Mesendoderm (in vitro differentiated cells): ENCODE measurements at regions not wholly inside any gene's neighbourhood (a gene's known extent, or its start where the extent isn't known, plus 50 kb on each side); places are given as distances from the start of the nearest gene placed in this dataset.

Experiments used
- DNase-seq: peaks from one replicate; pipeline ENCODE4 v3.0.0; 2013
- H2AK5ac ChIP-seq: 2 replicates; pipeline ENCODE4 v1.6.1; 2013; ENCODE audit warnings: low read length, inconsistent platforms
- H2BK120ac ChIP-seq: 2 replicates; pipeline ENCODE4 v1.6.1; 2013; ENCODE audit warnings: low read depth, mild to moderate bottlenecking, low read length, moderate library complexity, mixed read lengths
- H2BK15ac ChIP-seq: replicated peaks from 2 replicates; pipeline ENCODE4 v1.6.1; 2013; ENCODE audit warnings: low read depth, mild to moderate bottlenecking, moderate library complexity
- H2BK5ac ChIP-seq: 2 replicates; pipeline ENCODE4 v1.6.1; 2013; ENCODE audit warnings: low read length, inconsistent platforms
- H3K18ac ChIP-seq: 2 replicates; pipeline ENCODE4 v1.6.1; 2013; ENCODE audit warnings: mild to moderate bottlenecking, low read length, mixed read lengths
- H3K23ac ChIP-seq: one replicate; pipeline ENCODE4 v1.6.1; 2013; ENCODE audit warnings: low read length
- H3K27ac ChIP-seq: 2 replicates; pipeline ENCODE4 v1.5.1; 2013; ENCODE audit warnings: low read depth, mild to moderate bottlenecking, inconsistent platforms, low read length, moderate library complexity
- H3K27me3 ChIP-seq: 2 replicates; pipeline ENCODE4 v1.6.1; 2013; ENCODE audit warnings: low read length, control low read depth, mild to moderate bottlenecking, inconsistent platforms; ENCODE audit not compliant: insufficient read depth, poor library complexity
- H3K36me3 ChIP-seq: 2 replicates; pipeline ENCODE4 v1.6.1; 2013; ENCODE audit warnings: low read length, inconsistent platforms; ENCODE audit not compliant: control insufficient read depth, insufficient read depth
- H3K4ac ChIP-seq: one replicate; pipeline ENCODE4 v1.6.1; 2013; ENCODE audit warnings: low read depth, mild to moderate bottlenecking, low read length, moderate library complexity
- H3K4me1 ChIP-seq: 2 replicates; pipeline ENCODE4 v1.6.1; 2013; ENCODE audit warnings: low read depth, low read length, inconsistent platforms; ENCODE audit not compliant: control insufficient read depth
- H3K4me2 ChIP-seq: 2 replicates; pipeline ENCODE4 v1.6.1; 2013; ENCODE audit warnings: low read length
- H3K4me3 ChIP-seq: 2 replicates; pipeline ENCODE4 v1.5.1; 2013; ENCODE audit warnings: mild to moderate bottlenecking, low read length
- H3K56ac ChIP-seq: one replicate; pipeline ENCODE4 v1.6.1; 2013; ENCODE audit warnings: low read length
- H3K79me1 ChIP-seq: 2 replicates; pipeline ENCODE4 v1.6.1; 2013; ENCODE audit warnings: low read length, inconsistent platforms
- H3K79me2 ChIP-seq: 2 replicates; pipeline ENCODE4 v1.6.1; 2013; ENCODE audit warnings: mild to moderate bottlenecking, low read length; ENCODE audit not compliant: control insufficient read depth, insufficient read depth
- H3K9ac ChIP-seq: 2 replicates; pipeline ENCODE4 v1.6.1; 2013; ENCODE audit warnings: low read length, inconsistent platforms
- H4K5ac ChIP-seq: one replicate; pipeline ENCODE4 v1.6.1; 2013; ENCODE audit warnings: low read length
- H4K8ac ChIP-seq: one replicate; pipeline ENCODE4 v1.6.1; 2013; ENCODE audit warnings: low read depth, mild to moderate bottlenecking, control low read depth, low read length, moderate library complexity
- WGBS: extraction: QIAGEN DNeasy Blood & Tissue Kit; methylation state at CpG from one replicate; pipeline ENCODE4 v1.1.7; 2013; ENCODE audit warnings: low lambda C conversion rate, missing lambda C conversion rate; ENCODE audit not compliant: insufficient coverage; ENCODE audit errors: extremely low coverage; 5-methylcytosine and 5-hydroxymethylcytosine counted together

GRCh38 chr5:143955141-143955540, 143.2 kb downstream of the HMHB1 start:
- Histone ChIP-seq H3K27ac (no peak overlapping the region), H3K23ac (no peak overlapping the region), H2BK5ac (no peak overlapping the region), H3K4ac (no peak overlapping the region), H3K36me3 (no peaks in the 10 kb centered on the region), H3K79me1 (no peaks in the 10 kb centered on the region), H2BK15ac (no peak overlapping the region), H3K27me3 (no peaks in the 10 kb centered on the region), H2BK120ac (no peak overlapping the region), H4K5ac (no peak overlapping the region), H2AK5ac (no peak overlapping the region), H3K18ac (peak overlapping the region; percentile 60), H3K4me1 (no peaks in the 10 kb centered on the region), H3K9ac (no peak overlapping the region), H3K79me2 (no peaks in the 10 kb centered on the region), H4K8ac (peak overlapping the region; percentile 13), H3K4me3 (no peak overlapping the region), H3K4me2 (no peak overlapping the region), H3K56ac (no peak overlapping the region)
- WGBS, result no CpG with 5 or more reads among the region's 2 CpGs
- DNase-seq, result no peak

- H3K23ac ChIP-seq, result no peak overlapping the region
- peak; percentile 19 for DNase-seq
- H3K27ac ChIP-seq, result no peak overlapping the region
- H2BK15ac ChIP-seq, result no peak overlapping the region
- no peak overlapping the region for H3K4me3 ChIP-seq
- H4K8ac ChIP-seq, result no peak overlapping the region
- no peak overlapping the region for H4K5ac ChIP-seq
- no peaks in the 10 kb centered on the region for H3K79me1 ChIP-seq
- H3K27me3 ChIP-seq, result no peaks in the 10 kb centered on the region
- H3K9ac ChIP-seq, result no peak overlapping the region
- H2BK5ac ChIP-seq, result no peak overlapping the region
- no CpG with 5 or more reads among the region's 1 CpG for whole genome bisulfite sequencing
- H3K18ac ChIP-seq, result no peak overlapping the region
- H2BK120ac ChIP-seq, result no peak overlapping the region
- H2AK5ac ChIP-seq, result no peak overlapping the region
- H3K36me3 ChIP-seq, result no peaks in the 10 kb centered on the region
- no peak overlapping the region for H3K4me2 ChIP-seq
- no peak overlapping the region for H3K4ac ChIP-seq
- H3K4me1 ChIP-seq, result no peaks in the 10 kb centered on the region
- no peaks in the 10 kb centered on the region for H3K79me2 ChIP-seq
- H3K56ac ChIP-seq, result no peak overlapping the region
Measured at GRCh38 chr5:143957455-143957854, 145.5 kb downstream of the HMHB1 start.

GRCh38 chr5:143962201-143962600, 150.2 kb downstream of the HMHB1 start:
- WGBS, result no CpG with 5 or more reads among the region's 1 CpG
- no peaks in the 10 kb centered on the region for H3K79me2 ChIP-seq
- no peak overlapping the region for H2AK5ac ChIP-seq
- no peak overlapping the region for H3K4ac ChIP-seq
- H3K79me1 ChIP-seq, result no peaks in the 10 kb centered on the region
- H3K27ac ChIP-seq, result no peak overlapping the region
- no peak overlapping the region for H3K9ac ChIP-seq
- no peaks in the 10 kb centered on the region for H3K36me3 ChIP-seq
- no peak overlapping the region for H2BK5ac ChIP-seq
- H3K18ac ChIP-seq, result no peak overlapping the region
- H3K4me1 ChIP-seq, result no peaks in the 10 kb centered on the region
- DNase-seq, result no peak
- H2BK120ac ChIP-seq, result no peak overlapping the region
- H2BK15ac ChIP-seq, result no peak overlapping the region
- H4K5ac ChIP-seq, result no peak overlapping the region
- no peak overlapping the region for H3K4me3 ChIP-seq
- H3K27me3 ChIP-seq, result no peaks in the 10 kb centered on the region
- no peak overlapping the region for H3K4me2 ChIP-seq
- no peak overlapping the region for H3K56ac ChIP-seq
- H3K23ac ChIP-seq, result no peak overlapping the region
- no peak overlapping the region for H4K8ac ChIP-seq

GRCh38 chr5:143964919-143965318, 153.0 kb downstream of the HMHB1 start:
- Histone ChIP-seq H4K5ac (no peak overlapping the region), H3K18ac (no peak overlapping the region), H3K4me2 (no peak overlapping the region), H3K36me3 (no peaks in the 10 kb centered on the region), H3K79me2 (no peaks in the 10 kb centered on the region), H3K4me3 (no peak overlapping the region), H3K27ac (no peak overlapping the region), H3K4me1 (no peaks in the 10 kb centered on the region), H3K23ac (no peak overlapping the region), H2BK15ac (no peak overlapping the region), H4K8ac (no peak overlapping the region), H2BK5ac (no peak overlapping the region), H3K56ac (no peak overlapping the region), H3K9ac (no peak overlapping the region), H2AK5ac (no peak overlapping the region), H3K79me1 (no peaks in the 10 kb centered on the region), H3K4ac (no peak overlapping the region), H2BK120ac (no peak overlapping the region), H3K27me3 (no peaks in the 10 kb centered on the region)
- no CpG with 5 or more reads among the region's 3 CpGs for WGBS
- DNase-seq, result no peak

- no peak overlapping the region for H3K4ac ChIP-seq
- H4K8ac ChIP-seq, result no peak overlapping the region
- no peak overlapping the region for H3K9ac ChIP-seq
- no peak overlapping the region for H3K18ac ChIP-seq
- peak; percentile 15 for DNase-seq
- no peaks in the 10 kb centered on the region for H3K27me3 ChIP-seq
- H3K79me1 ChIP-seq, result no peaks in the 10 kb centered on the region
- no peak overlapping the region for H3K23ac ChIP-seq
- WGBS, result no CpG with 5 or more reads among the region's 1 CpG
- no peak overlapping the region for H3K4me2 ChIP-seq
- no peak overlapping the region for H2BK5ac ChIP-seq
- no peak overlapping the region for H3K4me3 ChIP-seq
- peak overlapping the region; percentile 96 for H2BK15ac ChIP-seq
- no peak overlapping the region for H3K27ac ChIP-seq
- H3K4me1 ChIP-seq, result no peaks in the 10 kb centered on the region
- H3K56ac ChIP-seq, result no peak overlapping the region
- no peak overlapping the region for H2BK120ac ChIP-seq
- H3K36me3 ChIP-seq, result no peaks in the 10 kb centered on the region
- H3K79me2 ChIP-seq, result no peaks in the 10 kb centered on the region
- H2AK5ac ChIP-seq, result no peak overlapping the region
- no peak overlapping the region for H4K5ac ChIP-seq
Measured at GRCh38 chr5:143966280-143966679, 154.3 kb downstream of the HMHB1 start.

- Histone ChIP-seq H2BK120ac (no peak overlapping the region), H2BK5ac (no peak overlapping the region), H3K79me1 (no peaks in the 10 kb centered on the region), H4K8ac (no peak overlapping the region), H3K4me3 (no peak overlapping the region), H3K56ac (no peak overlapping the region), H2BK15ac (no peak overlapping the region), H3K27me3 (no peaks in the 10 kb centered on the region), H2AK5ac (no peak overlapping the region), H3K27ac (no peak overlapping the region), H3K23ac (no peak overlapping the region), H3K36me3 (no peaks in the 10 kb centered on the region), H3K4ac (no peak overlapping the region), H3K4me2 (no peak overlapping the region), H3K18ac (no peak overlapping the region), H3K79me2 (no peaks in the 10 kb centered on the region), H4K5ac (no peak overlapping the region), H3K4me1 (no peaks in the 10 kb centered on the region), H3K9ac (no peak overlapping the region)
- WGBS, result no CpG with 5 or more reads among the region's 3 CpGs
- DNase-seq, result peak; percentile 76
Measured at GRCh38 chr5:143968071-143968878, 156.3 kb downstream of the HMHB1 start.
